ENCODE measurements at regions not wholly inside any gene's neighbourhood (a gene's known extent, or its start where the extent isn't known, plus 50 kb on each side); places are given as distances from the start of the nearest gene placed in this dataset.

- TF ChIP-seq, protein P1, sequence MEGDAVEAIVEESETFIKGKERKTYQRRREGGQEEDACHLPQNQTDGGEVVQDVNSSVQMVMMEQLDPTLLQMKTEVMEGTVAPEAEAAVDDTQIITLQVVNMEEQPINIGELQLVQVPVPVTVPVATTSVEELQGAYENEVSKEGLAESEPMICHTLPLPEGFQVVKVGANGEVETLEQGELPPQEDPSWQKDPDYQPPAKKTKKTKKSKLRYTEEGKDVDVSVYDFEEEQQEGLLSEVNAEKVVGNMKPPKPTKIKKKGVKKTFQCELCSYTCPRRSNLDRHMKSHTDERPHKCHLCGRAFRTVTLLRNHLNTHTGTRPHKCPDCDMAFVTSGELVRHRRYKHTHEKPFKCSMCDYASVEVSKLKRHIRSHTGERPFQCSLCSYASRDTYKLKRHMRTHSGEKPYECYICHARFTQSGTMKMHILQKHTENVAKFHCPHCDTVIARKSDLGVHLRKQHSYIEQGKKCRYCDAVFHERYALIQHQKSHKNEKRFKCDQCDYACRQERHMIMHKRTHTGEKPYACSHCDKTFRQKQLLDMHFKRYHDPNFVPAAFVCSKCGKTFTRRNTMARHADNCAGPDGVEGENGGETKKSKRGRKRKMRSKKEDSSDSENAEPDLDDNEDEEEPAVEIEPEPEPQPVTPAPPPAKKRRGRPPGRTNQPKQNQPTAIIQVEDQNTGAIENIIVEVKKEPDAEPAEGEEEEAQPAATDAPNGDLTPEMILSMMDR (IDR thresholded peaks at IDR 0.05) = no peak
- no peak for TF ChIP-seq POLR2A (IDR thresholded peaks at IDR 0.05)
Measured at GRCh38 chr1:148310807-148311206, 158.7 kb upstream of the NBPF11 start.

Measured in right lobe of liver (tissue), 4 donors.